K562 (cell line): ENCODE measurements at regions not wholly inside any gene's neighbourhood (a gene's known extent, or its start where the extent isn't known, plus 50 kb on each side); places are given as distances from the start of the nearest gene placed in this dataset.
A peak's percentile ranks its signal among the peaks of the same experiment; 100 is the strongest.

Experiments used
- ARNT ChIP-seq, 2 experiments: fragments of 450-650 bp; IDR thresholded peaks; 2 replicates each; pipeline ENCODE4 v1.6.1; 2016; ENCODE audit warnings: mild to moderate bottlenecking in 1 of 2
- BCOR ChIP-seq: fragments of 450-650 bp; IDR thresholded peaks from 2 replicates; pipeline ENCODE4 v1.6.1; 2016
- CAMTA2 ChIP-seq: fragments of 250-450 bp; sonication (Bioruptor Pico); conservative IDR thresholded peaks from 2 replicates; pipeline ENCODE4 v1.5.1; 2022
- ELF1 ChIP-seq: fragments of 200-800 bp; sonication (Bioruptor generic); IDR thresholded peaks from 2 replicates; pipeline ENCODE4 v1.6.1; 2016; ENCODE audit warnings: missing genetic modification characterization, missing compliant biosample characterization
- FOXO4 ChIP-seq: fragments of 450-650 bp; formaldehyde crosslinking; IDR thresholded peaks from 2 replicates; pipeline ENCODE4 v1.4.0; 2020; ENCODE audit warnings: mild to moderate bottlenecking, moderate library complexity
- GABPB1 ChIP-seq: sonication (generic); formaldehyde crosslinking; IDR thresholded peaks from 2 replicates; pipeline ENCODE4 v1.8.0; 2022; ENCODE audit warnings: mild to moderate bottlenecking, missing genetic modification reagents
- GATA2 ChIP-seq: sonication (generic); formaldehyde crosslinking; IDR thresholded peaks from 2 replicates; pipeline ENCODE4 v1.4.0; 2020; ENCODE audit warnings: mild to moderate bottlenecking, missing genetic modification reagents
- HMBOX1 ChIP-seq: sonication (generic); IDR thresholded peaks from 2 replicates; pipeline ENCODE4 v1.6.1; 2016
- HNRNPL ChIP-seq: fragments of 200-400 bp; formaldehyde crosslinking; IDR thresholded peaks from 2 replicates; pipeline ENCODE4 v1.6.1; 2017; ENCODE audit warnings: low read depth, mild to moderate bottlenecking, low read length
- KDM2B ChIP-seq: fragments of 250-450 bp; sonication (Bioruptor Pico); IDR thresholded peaks from 2 replicates; pipeline ENCODE4 v1.8.0; 2021; ENCODE audit warnings: mild to moderate bottlenecking, moderate library complexity
- NFXL1 ChIP-seq: fragments of 450-650 bp; formaldehyde crosslinking; IDR thresholded peaks from 2 replicates; pipeline ENCODE4 v1.4.0; 2021; ENCODE audit warnings: mild to moderate bottlenecking
- NRF1 ChIP-seq, 2 experiments: fragments of 450-650 bp; IDR thresholded peaks in 1 of 2; conservative IDR thresholded peaks in 1 of 2; 2 replicates each; pipeline ENCODE4 v1.6.1; 2014; ENCODE audit warnings: mild to moderate bottlenecking in 2 of 2
- SFPQ ChIP-seq: fragments of 200-400 bp; formaldehyde crosslinking; IDR thresholded peaks from 2 replicates; pipeline ENCODE4 v1.6.1; 2017; ENCODE audit warnings: mild to moderate bottlenecking, low read depth, low read length, moderate library complexity
- SMARCE1 ChIP-seq: fragments of 450-650 bp; IDR thresholded peaks from 2 replicates; pipeline ENCODE4 v1.7.1; 2016; ENCODE audit warnings: mild to moderate bottlenecking
- SRSF3 ChIP-seq: fragments of 200-400 bp; formaldehyde crosslinking; IDR thresholded peaks from 2 replicates; pipeline ENCODE4 v1.6.1; 2016; ENCODE audit warnings: mild to moderate bottlenecking, low read length, moderate library complexity; ENCODE audit not compliant: insufficient read depth
- THAP7 ChIP-seq: fragments of 250-450 bp; sonication (Bioruptor Pico); IDR thresholded peaks from 2 replicates; pipeline ENCODE4 v1.5.0; 2021
- YBX1 ChIP-seq: fragments of 450-650 bp; IDR thresholded peaks from 2 replicates; pipeline ENCODE4 v1.7.1; 2016; ENCODE audit warnings: mild to moderate bottlenecking
- ZBTB17 ChIP-seq: fragments of 450-650 bp; formaldehyde crosslinking; IDR thresholded peaks from 2 replicates; pipeline ENCODE4 v1.4.0; 2020; ENCODE audit warnings: mild to moderate bottlenecking
- ZHX1 ChIP-seq: fragments of 150-350 bp; conservative IDR thresholded peaks from 2 replicates; pipeline ENCODE4 v1.6.1; 2014; ENCODE audit warnings: low read length
- ZNF197 ChIP-seq: fragments of 200-800 bp; sonication (Bioruptor generic); IDR thresholded peaks from 2 replicates; pipeline ENCODE4 v1.6.1; 2016; ENCODE audit warnings: low read depth, missing genetic modification characterization, missing compliant biosample characterization
- ZNF263 ChIP-seq: sonication (generic); formaldehyde crosslinking; IDR thresholded peaks from 2 replicates; pipeline ENCODE4 v1.8.0; 2022; ENCODE audit warnings: mild to moderate bottlenecking, missing genetic modification reagents, borderline replicate concordance
- ZNF274 ChIP-seq: IDR thresholded peaks from 2 replicates; pipeline ENCODE4 v1.6.1; 2011; ENCODE audit warnings: low read depth, mild to moderate bottlenecking, low read length, moderate library complexity, borderline replicate concordance

- TF ChIP-seq ZHX1 = no peak
- TF ChIP-seq NFXL1 (CRISPR knock-in tag) = no peak
- no peak for TF ChIP-seq GATA2 (CRISPR knock-in tag)
- peak; percentile 87 for TF ChIP-seq ZBTB17 (CRISPR knock-in tag)
- TF ChIP-seq SFPQ = no peak
- peak in 1 of 2 experiments; percentile 77; a peak in 1 of 4 replicates for TF ChIP-seq ARNT (IDR thresholded peaks at IDR 0.05)
- peak; percentile 12; the same call in 1 of the 2 replicates for TF ChIP-seq ZNF263 (CRISPR knock-in tag)
- peak; percentile 48; the same call in 1 of the 2 replicates for TF ChIP-seq SMARCE1
- TF ChIP-seq ELF1 (tag) = peak; percentile 94
- no peak for TF ChIP-seq HNRNPL
- TF ChIP-seq HMBOX1 = 0 out of 2 replicates have a peak, but pooled peaks have one; percentile 28
- no peak for TF ChIP-seq YBX1
- TF ChIP-seq NRF1 (conservative IDR thresholded peaks at IDR 0.05 in 1 of 2, IDR thresholded peaks at IDR 0.05 in 1 of 2) = peak; percentile 33 to 49; a peak in 2 of 4 replicates
- TF ChIP-seq ZNF274 = no peak
- no peak for TF ChIP-seq KDM2B (CRISPR knock-in tag)
- no peak for TF ChIP-seq THAP7 (CRISPR knock-in tag)
- TF ChIP-seq GABPB1 (CRISPR knock-in tag) = 0 out of 2 replicates have a peak, but pooled peaks have one; percentile 22
- TF ChIP-seq CAMTA2 = no peak
- peak; percentile 46; the same call in 1 of the 2 replicates for TF ChIP-seq BCOR
- TF ChIP-seq ZNF197 = peak; percentile 68; the same call in 1 of the 2 replicates
- no peak for TF ChIP-seq SRSF3
- no peak for TF ChIP-seq FOXO4 (CRISPR knock-in tag)
These were observed 100.7 kb upstream of the SSBP2 start (continued) for GRCh38 chr5:81851481-81852178.
